ENCODE measurements at regions not wholly inside any gene's neighbourhood (a gene's known extent, or its start where the extent isn't known, plus 50 kb on each side); places are given as distances from the start of the nearest gene placed in this dataset.

DNA sequence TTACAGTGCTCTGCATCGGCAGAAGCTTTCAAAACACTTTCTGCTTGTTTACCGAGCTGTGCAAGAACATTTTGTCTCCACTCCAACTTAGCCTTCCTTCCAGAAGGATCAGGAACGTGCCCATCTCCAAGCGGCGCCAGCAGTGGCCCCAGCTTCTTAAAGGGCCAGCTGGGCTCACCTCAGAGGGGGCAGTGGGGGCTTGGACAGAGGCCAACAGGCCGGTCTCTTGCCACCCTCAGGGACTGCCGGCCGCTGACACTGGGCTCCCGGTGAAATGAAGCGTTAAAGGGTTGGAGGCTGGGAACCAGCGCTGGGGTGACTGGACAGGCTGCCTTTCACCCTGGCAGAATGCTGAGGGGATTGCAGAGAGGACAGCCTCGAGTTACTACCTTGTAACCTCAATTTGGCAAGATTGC lies 67.0 kb upstream of the RNU6ATAC start:
- no peak overlapping the region for H3K4me3 ChIP-seq (ENCODE audit: low read depth, low read length)
- DNase-seq (ENCODE audit: low read depth) = no peak
- TF ChIP-seq CTCF (IDR thresholded peaks at IDR 0.05; ENCODE audit: insufficient read depth, low read length) = no peak

- no peak for TF ChIP-seq CTCF (IDR thresholded peaks at IDR 0.05; ENCODE audit: insufficient read depth, low read length)
- DNase-seq (ENCODE audit: low read depth) = no peak
- H3K4me3 ChIP-seq (ENCODE audit: low read depth, low read length) = no peak overlapping the region
Observed at GRCh38 chr9:134231767-134232166, 67.4 kb upstream of the RNU6ATAC start.

DNA sequence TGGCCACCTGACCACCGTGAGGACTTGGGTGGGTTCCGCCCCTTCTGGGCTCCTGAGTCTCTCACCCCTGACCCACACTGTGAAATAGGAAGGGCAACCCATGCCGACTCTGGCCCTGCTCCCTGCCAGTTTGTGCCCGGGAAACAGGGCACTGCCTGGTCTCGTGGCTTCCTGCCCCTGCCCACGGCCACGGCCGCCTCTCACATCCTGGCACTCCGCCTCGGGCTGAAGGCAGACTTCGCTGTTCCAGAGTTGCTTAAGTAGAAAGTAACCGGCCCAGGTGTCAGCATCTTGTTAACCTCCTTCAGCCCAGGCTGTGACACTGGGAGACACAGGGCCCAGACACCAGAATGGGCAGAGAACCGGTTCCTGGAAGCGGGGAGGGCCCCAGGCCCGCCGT lies 68.7 kb upstream of the RNU6ATAC start:
- H3K4me3 ChIP-seq (ENCODE audit: low read depth, low read length) = no peak overlapping the region
- no peak for DNase-seq (ENCODE audit: low read depth)
- no peak for TF ChIP-seq CTCF (IDR thresholded peaks at IDR 0.05; ENCODE audit: insufficient read depth, low read length)

DNA sequence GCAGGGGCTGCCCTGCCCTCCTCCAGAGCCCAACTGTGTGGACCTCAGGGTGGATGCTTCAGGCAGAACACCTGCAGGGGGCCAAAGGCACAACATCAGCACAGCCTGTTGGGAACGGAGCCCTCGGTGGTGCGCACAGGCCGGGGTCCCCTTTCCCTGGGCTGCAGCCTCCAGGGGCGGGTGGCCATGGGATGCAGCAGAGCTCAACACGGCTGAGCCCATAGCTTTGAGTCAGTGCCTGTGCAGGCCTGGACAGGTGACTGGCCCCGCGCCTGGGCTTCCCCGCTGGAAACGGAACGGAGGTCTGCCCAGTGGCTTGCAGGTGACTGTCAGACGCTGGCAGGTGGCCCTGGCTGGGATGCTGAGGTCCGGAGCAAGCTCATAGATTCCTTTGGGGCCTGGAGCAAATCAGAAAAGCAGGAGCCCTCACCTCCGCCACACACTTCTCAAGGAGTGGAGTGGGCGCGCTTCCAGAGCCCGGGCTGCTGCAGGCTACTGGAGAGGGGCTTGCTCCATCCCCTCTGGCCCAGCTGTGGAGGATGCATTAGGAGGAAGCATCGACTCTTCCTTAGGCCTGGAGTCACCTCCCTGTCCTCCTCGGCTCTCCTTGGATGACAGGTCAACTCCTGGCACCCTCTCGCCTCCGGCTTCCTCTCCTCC lies 69.8 kb upstream of the RNU6ATAC start:
- no peak for TF ChIP-seq CTCF (IDR thresholded peaks at IDR 0.05; ENCODE audit: insufficient read depth, low read length)
- DNase-seq (ENCODE audit: low read depth) = no peak
- H3K4me3 ChIP-seq (ENCODE audit: low read depth, low read length) = no peak overlapping the region

DNA sequence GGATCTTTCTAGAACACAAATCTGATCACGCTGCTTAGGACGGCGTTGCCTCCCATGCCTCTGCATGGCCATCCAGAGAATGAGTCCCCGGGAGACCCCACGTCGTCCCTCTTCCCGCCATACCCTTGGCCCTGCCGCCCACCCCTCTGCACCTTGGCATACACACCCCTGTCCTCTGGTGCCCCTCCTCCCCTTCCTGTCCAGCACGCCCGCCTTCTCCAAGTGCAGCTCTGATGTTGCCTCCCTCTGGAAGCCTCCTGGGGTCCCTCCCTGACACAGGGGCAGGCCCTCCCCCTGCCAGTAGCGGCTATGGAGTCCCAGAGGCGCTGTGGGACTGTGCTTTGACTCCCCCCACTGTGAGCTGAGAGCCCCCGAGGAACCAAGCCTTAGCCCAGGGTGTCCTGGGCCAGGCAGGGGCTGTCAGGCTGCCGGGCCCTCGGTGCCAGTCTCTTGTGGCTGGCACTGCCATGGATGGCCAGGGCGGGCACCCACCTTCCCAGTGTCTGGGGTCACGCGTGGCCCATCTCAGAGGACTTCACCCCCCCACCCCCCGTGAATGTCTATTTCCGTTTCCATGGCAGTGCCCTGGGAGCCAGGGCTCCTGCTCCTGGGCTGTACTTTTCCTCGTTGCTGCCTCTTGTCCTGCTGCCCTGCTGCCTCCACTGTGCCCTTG lies 70.5 kb upstream of the RNU6ATAC start:
- TF ChIP-seq CTCF (IDR thresholded peaks at IDR 0.05; ENCODE audit: insufficient read depth, low read length) = no peak
- H3K4me3 ChIP-seq (ENCODE audit: low read depth, low read length) = no peak overlapping the region
- no peak for DNase-seq (ENCODE audit: low read depth)

DNA sequence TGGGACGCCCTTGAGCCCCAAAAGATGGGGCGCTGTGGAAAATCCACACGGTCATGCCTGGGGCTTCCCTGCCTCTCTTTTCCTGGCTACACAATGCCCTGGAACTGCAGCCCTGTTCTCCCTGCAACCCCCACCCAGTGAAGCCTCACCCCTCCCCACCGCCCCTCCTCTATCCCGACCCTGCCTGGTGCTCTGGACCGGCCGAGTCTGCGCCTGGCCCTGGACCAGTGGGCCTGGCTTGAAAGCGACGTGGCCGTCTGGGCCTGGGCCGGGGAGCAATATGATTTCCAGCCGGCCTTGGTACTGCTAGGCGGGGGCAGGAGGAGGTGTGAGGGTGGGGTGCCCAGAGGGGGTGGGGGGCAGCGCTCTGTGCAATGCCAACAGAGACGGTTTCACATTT lies 71.0 kb upstream of the RNU6ATAC start:
- no peak for DNase-seq (ENCODE audit: low read depth)
- TF ChIP-seq CTCF (IDR thresholded peaks at IDR 0.05; ENCODE audit: insufficient read depth, low read length) = no peak
- no peak overlapping the region for H3K4me3 ChIP-seq (ENCODE audit: low read depth, low read length)
